HG03378 (cell line): ENCODE measurements at regions not wholly inside any gene's neighbourhood (a gene's known extent, or its start where the extent isn't known, plus 50 kb on each side); places are given as distances from the start of the nearest gene placed in this dataset.

ENCODE experiments used
- ATAC-seq: cut with Tn5 transposase; IDR thresholded peaks from one replicate; pipeline ENCODE4 v1.9.1; 2021; ENCODE audit warnings: mild to moderate bottlenecking, moderate library complexity; ENCODE audit not compliant: unreplicated experiment

GRCh38 chr5:110105692-110106091, 416.0 kb downstream of the MAN2A1 start:
- no peak for ATAC-seq

DNA sequence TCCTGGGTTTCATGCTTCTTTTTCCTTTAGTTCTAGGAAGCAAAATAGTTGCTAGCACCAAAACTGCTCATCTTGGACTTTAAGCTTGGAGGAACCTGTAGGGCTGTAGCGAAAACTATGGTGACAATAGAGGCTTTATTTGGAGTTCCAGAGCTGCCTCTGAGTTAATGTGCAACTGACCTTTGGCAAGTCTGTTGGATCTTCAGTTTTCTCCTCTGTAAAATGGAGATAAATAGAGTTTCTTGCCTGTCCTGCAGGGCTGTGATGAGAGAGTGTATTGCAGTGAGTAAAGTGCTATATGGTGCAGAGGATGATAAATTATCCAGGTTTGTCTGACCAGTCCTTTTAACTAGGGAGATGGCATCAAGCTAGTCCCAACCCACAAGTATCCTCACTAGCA, 417.0 kb downstream of the MAN2A1 start:
- ATAC-seq = no peak

DNA sequence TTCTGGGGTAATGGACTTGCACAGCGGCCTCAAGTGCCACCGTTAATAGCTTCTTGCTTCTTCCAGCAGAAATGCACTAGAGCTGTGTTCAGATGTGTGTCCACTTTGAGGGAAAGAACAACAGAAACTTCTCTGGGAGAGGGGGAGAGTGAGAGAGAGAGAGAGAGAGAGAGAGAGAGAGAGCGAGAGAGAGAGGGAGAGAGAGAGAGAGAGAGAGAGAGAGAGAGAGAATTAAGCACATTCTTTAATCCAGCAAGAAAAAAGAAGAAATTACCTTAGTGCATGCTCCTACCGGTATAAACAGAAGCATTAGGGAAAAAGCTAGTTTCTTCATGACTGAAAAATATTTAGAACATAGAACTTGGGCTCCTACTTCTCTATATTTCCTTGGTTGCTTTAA, 418.8 kb downstream of the MAN2A1 start:
- ATAC-seq = no peak

- no peak for ATAC-seq
These were observed 419.9 kb downstream of the MAN2A1 start for GRCh38 chr5:110109667-110110066.

DNA sequence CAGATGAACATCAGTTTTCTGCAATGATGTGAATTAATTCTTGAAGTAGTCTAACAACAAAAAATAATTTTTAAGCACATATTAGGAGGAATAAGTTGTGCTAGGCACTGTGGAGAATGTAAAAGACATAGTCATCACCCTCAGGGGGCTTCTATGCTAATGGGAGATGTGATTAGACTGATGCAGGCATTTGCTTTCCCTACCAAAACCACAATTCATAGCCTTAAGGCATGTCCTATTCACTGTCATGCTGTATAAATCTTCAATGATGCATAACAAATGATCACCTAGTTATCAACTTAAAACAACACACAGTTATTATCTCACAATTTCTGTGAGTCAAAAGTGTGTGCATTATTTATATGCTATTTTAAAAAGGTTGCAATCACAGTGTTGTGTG, 422.6 kb downstream of the MAN2A1 start:
- no peak for ATAC-seq

GRCh38 chr5:110115503-110115902, 425.8 kb downstream of the MAN2A1 start:
- no peak for ATAC-seq

GRCh38 chr5:110116539-110116938, 426.8 kb downstream of the MAN2A1 start:
- ATAC-seq = no peak

DNA sequence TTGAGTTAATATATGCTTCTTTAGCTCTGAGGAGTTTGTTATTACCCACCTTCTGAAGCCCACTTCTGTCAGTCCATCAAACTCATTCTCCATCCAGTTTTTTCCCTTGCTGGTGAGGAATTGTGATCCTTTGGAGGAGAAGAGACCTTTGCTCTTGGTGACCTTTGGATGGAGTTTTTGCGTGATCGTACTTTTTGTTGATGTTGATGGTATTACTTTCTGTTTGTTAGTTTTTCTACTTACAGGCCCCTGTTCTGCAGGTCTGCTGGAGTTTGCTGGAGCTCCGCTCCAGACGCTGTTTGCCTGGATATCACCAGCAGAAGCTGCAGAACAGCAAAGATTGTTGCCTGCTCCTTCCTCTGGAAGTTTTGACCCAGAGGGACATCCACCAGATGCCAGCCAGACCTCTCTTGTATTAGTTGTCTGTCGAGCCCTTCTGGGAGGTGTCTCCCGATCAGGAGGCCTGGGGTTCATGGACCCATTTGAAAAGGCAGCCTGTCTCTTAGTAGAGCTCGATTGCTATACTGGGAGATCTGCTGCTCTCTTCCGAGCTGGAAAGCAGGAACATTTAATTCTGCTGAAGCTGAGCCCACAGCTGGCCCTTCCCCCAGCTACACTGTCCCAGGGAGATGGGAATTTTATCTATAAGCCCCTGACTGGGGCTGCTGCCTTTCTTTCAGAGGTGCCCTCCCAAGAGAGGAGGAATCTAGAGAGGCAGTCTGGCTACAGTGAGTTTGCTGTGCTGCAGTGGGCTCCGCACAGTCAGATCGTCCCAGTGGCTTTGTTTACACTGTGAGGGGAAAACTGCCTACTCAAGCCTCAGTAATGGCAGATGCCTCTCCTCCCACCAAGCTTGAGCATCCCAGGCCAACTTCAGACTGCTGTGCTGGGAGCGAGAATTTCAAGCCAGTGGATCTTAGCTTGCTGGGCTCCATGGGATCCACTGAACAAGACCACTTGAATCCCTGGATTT, 445.5 kb downstream of the MAN2A1 start:
- no peak for ATAC-seq

- ATAC-seq = no peak
These were observed 460.5 kb downstream of the MAN2A1 start for GRCh38 chr5:110150199-110150598.

- ATAC-seq = no peak
These were observed 469.5 kb downstream of the MAN2A1 start for GRCh38 chr5:110159202-110159601.

DNA sequence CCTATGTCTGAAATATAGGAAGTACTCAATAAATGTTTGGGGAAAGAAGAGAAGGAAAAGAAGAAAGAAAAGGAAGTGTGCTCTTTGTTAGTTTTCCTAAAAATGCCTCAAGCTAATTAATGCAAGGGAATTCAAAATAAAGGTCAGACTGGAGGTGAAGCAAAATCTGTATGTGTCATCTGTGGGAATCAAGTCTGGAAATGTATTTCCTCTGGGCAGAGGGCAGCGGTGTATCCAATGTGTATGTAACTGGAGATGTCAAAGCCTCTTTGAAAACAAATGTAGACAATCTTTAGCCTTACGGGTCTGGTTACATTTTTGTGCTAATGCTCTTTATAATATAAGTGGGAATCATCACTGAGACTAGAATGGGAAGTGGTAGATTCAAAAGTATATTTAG, 471.4 kb downstream of the MAN2A1 start:
- ATAC-seq = no peak

- no peak for ATAC-seq
These were observed 475.6 kb downstream of the MAN2A1 start for GRCh38 chr5:110165366-110165765.

DNA sequence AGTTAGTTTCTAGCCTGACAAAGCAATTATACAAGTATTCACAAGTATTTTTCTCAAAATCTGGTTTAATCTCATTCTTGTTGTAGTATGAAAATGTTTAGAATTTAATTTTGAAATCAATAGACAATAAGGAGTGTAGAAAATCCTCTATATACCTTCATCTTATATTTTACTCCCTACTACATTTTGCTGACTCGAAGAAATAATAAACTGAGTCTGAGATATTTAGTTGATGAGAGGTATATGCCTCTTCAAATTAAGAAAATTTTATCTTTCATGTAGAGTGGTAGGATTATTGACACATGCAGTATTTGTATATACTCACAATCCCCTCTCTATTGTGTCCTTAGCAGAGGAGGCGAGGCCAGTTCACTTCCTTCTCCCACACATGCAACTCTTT, 477.7 kb downstream of the MAN2A1 start:
- no peak for ATAC-seq

GRCh38 chr5:110169461-110169860, 479.7 kb downstream of the MAN2A1 start:
- ATAC-seq = no peak

- ATAC-seq = no peak
These were observed 488.0 kb downstream of the MAN2A1 start for GRCh38 chr5:110177729-110178128.

- no peak for ATAC-seq
These were observed 489.6 kb downstream of the MAN2A1 start for GRCh38 chr5:110179321-110179720.

- ATAC-seq = no peak
These were observed 504.5 kb downstream of the MAN2A1 start for GRCh38 chr5:110194191-110194590.

DNA sequence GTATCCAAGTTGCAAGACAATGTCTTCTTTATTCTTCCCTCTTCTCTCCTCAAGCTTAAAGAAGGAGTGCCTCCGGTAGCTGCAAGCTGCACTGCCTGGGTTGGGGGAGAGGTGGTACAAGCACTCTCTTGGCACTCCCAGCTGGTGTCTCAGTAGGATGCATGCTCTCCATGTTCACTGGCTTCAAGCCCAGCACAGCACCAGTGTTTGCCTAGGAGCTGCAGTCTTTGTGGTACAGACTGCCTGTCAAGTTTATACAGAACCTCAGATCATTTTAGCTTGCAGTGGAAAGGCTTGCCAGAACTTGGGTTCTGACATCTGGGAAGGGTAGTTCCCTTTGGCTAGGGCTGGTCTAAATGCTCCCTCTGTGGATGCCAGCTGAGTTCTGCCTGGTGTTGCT, 505.6 kb downstream of the MAN2A1 start:
- ATAC-seq = no peak

- no peak for ATAC-seq
These were observed 512.1 kb downstream of the MAN2A1 start for GRCh38 chr5:110201791-110202190.

DNA sequence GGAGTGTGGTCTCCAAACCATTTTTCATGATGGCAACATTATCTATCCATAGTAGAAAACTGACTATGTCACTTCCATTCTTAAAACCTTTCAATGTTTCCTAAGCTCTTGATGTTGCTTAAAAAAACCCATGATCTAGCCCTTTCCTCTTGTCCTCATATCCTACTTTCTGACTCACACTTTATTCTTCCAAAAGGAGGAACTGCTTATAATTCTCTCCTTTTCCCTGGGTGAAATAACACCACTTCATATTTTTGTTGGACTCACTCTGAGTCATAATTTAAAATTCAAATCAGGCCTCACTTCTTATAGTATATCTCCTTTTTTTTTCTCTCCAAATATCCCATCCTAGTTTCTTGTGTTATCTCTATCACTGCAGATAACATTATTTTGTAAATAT, 513.9 kb downstream of the MAN2A1 start:
- ATAC-seq = no peak

DNA sequence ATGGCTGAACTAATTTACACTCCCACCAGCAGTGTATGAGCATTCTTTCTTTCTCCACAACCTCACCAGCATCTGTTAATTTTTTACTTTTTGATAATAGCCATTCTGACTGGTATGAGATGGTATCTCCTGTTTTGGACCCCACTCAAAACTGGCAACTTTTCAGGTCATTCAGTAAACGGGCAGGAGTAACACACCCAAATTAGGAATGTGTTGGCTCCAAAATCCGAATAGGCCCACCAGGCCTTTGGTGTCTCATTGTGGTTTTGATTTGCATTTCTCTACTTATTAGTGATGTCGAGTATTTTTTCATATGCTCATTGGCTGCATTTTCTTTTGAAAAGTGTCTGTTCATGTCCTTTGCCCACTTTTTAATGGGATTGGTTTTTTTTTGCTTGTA, 517.1 kb downstream of the TMEM232 start:
- no peak for ATAC-seq

- no peak for ATAC-seq
These were observed 507.5 kb downstream of the TMEM232 start for GRCh38 chr5:110218981-110219380.

- ATAC-seq = no peak
These were observed 506.7 kb downstream of the TMEM232 start for GRCh38 chr5:110219769-110220168.
